ENCODE measurements at regions not wholly inside any gene's neighbourhood (a gene's known extent, or its start where the extent isn't known, plus 50 kb on each side); places are given as distances from the start of the nearest gene placed in this dataset.

DNA sequence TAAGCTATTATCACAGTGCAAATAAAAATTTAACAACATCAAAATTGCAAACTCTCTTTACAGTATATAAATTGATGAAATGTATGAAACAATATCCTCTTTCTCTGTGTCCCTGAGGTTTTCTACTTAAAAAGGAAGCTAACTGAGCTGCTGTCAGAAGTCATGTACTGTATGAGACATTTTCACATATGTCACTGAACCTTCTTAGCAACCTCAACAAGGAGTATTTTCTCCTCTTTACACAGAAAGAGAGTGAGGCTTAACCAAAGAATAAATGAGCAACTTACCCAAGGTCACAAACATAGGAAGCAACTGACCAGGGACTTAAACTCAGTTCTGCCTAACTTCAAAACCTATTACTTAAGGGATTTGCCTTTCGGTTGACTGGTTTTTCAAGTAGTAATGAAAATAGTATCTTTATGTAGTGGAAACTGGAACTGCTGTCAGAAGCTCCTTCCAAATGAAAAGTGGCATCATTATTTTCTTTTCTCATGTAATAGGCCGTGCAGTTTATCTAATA is 288.9 kb downstream of the LRRIQ3 start:
- POLR2A ChIA-PET: no interaction called here
- H3K27ac ChIP-seq: no peak overlapping the region
- no peak for TF ChIP-seq RARB (CRISPR knock-in tag; IDR thresholded peaks at IDR 0.05)
- no peak for TF ChIP-seq EHF (CRISPR knock-in tag; IDR thresholded peaks at IDR 0.05)
- no peak for TF ChIP-seq GATA3 (IDR thresholded peaks at IDR 0.05; ENCODE audit: borderline replicate concordance)
- no peak for TF ChIP-seq JUNB (IDR thresholded peaks at IDR 0.05)
- no peak for TF ChIP-seq POLR2AphosphoS2 (conservative IDR thresholded peaks at IDR 0.05; ENCODE audit: low read length)
- no peak for TF ChIP-seq EP300 (IDR thresholded peaks at IDR 0.05)
- TF ChIP-seq CTCF (IDR thresholded peaks at IDR 0.05): no peak
- no peak for TF ChIP-seq HDAC2 (IDR thresholded peaks at IDR 0.05)
- no peak for TF ChIP-seq BHLHE40 (IDR thresholded peaks at IDR 0.05; ENCODE audit: low read depth, low read length)
- no peak for TF ChIP-seq FOXS1 (CRISPR knock-in tag; IDR thresholded peaks at IDR 0.05)
- TF ChIP-seq RCOR1 (IDR thresholded peaks at IDR 0.05; ENCODE audit: low read depth, low read length): no peak
- TF ChIP-seq PHF8 (IDR thresholded peaks at IDR 0.05; ENCODE audit: borderline replicate concordance, low read depth): no peak
- no peak overlapping the region for H3K4me2 ChIP-seq
- 7% methylated on average over 2 of the region's 2 CpGs for WGBS (ENCODE audit: missing lambda C conversion rate)
- H3K9me3 ChIP-seq: no peaks in the 10 kb centered on the region
- no peak overlapping the region for H3K4me3 ChIP-seq
- H3K4me1 ChIP-seq: no peaks in the 10 kb centered on the region
- FAIRE-seq (no peak), ATAC-seq (no peak), DNase-seq (ENCODE audit: low read depth in 1 of 2, low spot score in 1 of 2) (no peak)
- CTCF ChIA-PET: no interaction called here

DNA sequence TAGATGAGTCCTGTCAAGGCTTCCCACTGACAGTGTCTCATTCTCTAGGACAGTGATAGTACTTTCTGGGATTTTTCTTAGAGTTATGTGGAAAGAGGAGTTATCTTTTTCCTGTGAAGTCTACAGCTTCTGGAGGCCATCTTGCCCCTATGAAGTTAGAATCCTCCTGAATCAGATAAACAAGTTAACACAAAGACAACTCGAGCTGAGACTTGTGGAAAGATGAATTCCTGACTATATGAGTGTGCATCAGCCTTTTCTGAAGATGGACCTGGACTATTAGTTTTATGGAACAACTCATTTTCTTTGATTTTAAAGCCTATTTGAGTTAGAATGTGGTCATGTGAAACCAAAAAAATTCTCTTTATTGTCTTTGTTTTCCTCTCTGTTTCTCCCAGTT is 290.9 kb downstream of the LRRIQ3 start:
- no peak for FAIRE-seq
- POLR2A ChIA-PET: no interaction called here

DNA sequence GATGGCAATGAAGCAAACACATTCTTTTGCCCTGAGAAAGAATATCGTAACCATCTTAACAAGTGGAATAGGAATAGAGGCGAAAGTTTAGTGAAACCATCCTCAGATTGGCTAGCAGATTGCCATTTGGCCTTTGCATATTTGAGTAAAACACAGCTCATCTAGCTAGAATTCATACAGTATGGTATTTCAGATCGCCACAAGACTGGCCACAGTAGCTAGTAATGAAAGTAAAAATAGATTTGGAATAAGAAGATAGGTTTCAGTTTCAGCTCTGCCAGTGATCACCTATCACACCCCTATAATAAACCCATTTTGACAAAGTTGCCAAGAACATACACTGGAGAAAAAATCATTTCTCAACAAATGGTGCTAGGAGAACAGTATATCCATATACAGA is 294.9 kb downstream of the LRRIQ3 start:
- no peak overlapping the region for H3K4me3 ChIP-seq
- no peak for TF ChIP-seq HDAC2 (IDR thresholded peaks at IDR 0.05)
- TF ChIP-seq POLR2AphosphoS2 (conservative IDR thresholded peaks at IDR 0.05; ENCODE audit: low read length): no peak
- TF ChIP-seq, protein P1, sequence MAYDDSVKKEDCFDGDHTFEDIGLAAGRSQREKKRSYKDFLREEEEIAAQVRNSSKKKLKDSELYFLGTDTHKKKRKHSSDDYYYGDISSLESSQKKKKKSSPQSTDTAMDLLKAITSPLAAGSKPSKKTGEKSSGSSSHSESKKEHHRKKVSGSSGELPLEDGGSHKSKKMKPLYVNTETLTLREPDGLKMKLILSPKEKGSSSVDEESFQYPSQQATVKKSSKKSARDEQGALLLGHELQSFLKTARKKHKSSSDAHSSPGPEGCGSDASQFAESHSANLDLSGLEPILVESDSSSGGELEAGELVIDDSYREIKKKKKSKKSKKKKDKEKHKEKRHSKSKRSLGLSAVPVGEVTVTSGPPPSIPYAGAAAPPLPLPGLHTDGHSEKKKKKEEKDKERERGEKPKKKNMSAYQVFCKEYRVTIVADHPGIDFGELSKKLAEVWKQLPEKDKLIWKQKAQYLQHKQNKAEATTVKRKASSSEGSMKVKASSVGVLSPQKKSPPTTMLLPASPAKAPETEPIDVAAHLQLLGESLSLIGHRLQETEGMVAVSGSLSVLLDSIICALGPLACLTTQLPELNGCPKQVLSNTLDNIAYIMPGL (CRISPR knock-in tag; IDR thresholded peaks at IDR 0.05; ENCODE audit: borderline replicate concordance): no peak
- no peak for TF ChIP-seq RAD21 (conservative IDR thresholded peaks at IDR 0.05 in 1 of 2, IDR thresholded peaks at IDR 0.05 in 1 of 2)
- no peak for TF ChIP-seq ZFP36 (IDR thresholded peaks at IDR 0.05; ENCODE audit: borderline replicate concordance, partially characterized antibody)
- no peak for TF ChIP-seq RCOR1 (IDR thresholded peaks at IDR 0.05; ENCODE audit: low read depth, low read length)
- no peak for TF ChIP-seq CHD2 (IDR thresholded peaks at IDR 0.05; ENCODE audit: low read length, partially characterized antibody)
- no peak for TF ChIP-seq CHD4 (IDR thresholded peaks at IDR 0.05; ENCODE audit: borderline replicate concordance)
- TF ChIP-seq RFX5 (IDR thresholded peaks at IDR 0.05): no peak
- no peak for TF ChIP-seq FOXS1 (CRISPR knock-in tag; IDR thresholded peaks at IDR 0.05)
- TF ChIP-seq NFE2L2 (conservative IDR thresholded peaks at IDR 0.05; ENCODE audit: low read length): no peak
- TF ChIP-seq CTCF (IDR thresholded peaks at IDR 0.05): no peak
- no peak for TF ChIP-seq POLR2A (IDR thresholded peaks at IDR 0.05; ENCODE audit: low read length)
- no peak for TF ChIP-seq KDM1A (IDR thresholded peaks at IDR 0.05; ENCODE audit: low read depth)
- no peak for TF ChIP-seq EHF (CRISPR knock-in tag; IDR thresholded peaks at IDR 0.05)
- TF ChIP-seq, protein P2, sequence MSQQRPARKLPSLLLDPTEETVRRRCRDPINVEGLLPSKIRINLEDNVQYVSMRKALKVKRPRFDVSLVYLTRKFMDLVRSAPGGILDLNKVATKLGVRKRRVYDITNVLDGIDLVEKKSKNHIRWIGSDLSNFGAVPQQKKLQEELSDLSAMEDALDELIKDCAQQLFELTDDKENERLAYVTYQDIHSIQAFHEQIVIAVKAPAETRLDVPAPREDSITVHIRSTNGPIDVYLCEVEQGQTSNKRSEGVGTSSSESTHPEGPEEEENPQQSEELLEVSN (IDR thresholded peaks at IDR 0.05; ENCODE audit: borderline replicate concordance, low read depth): no peak
- no peak overlapping the region for H3K4me2 ChIP-seq
- ChIA-PET CTCF (no interaction called here), POLR2A (no interaction called here)
- H3K9me3 ChIP-seq: no peaks in the 10 kb centered on the region
- 8% methylated on average over 3 of the region's 3 CpGs for WGBS (ENCODE audit: missing lambda C conversion rate)
- FAIRE-seq (no peak), DNase-seq (ENCODE audit: low read depth in 1 of 2, low spot score in 1 of 2) (no peak), ATAC-seq (no peak)
- no peaks in the 10 kb centered on the region for H3K4me1 ChIP-seq
- no peak overlapping the region for H3K27ac ChIP-seq

More for the DNA sequence above, 290.9 kb downstream of the LRRIQ3 start:
- 0% methylated on average over 1 of the region's 1 CpG for WGBS (ENCODE audit: missing lambda C conversion rate)
- no peak for DNase-seq (ENCODE audit: low read depth in 1 of 2, low spot score in 1 of 2)
- Histone ChIP-seq H3K4me1 (no peaks in the 10 kb centered on the region), H3K27ac (no peak overlapping the region), H3K9me3 (no peaks in the 10 kb centered on the region), H3K4me3 (no peak overlapping the region), H3K4me2 (no peak overlapping the region)
- CTCF ChIA-PET: no interaction called here
- TF ChIP-seq HOXA7 (CRISPR knock-in tag; IDR thresholded peaks at IDR 0.05): no peak
- no peak for TF ChIP-seq RCOR1 (IDR thresholded peaks at IDR 0.05; ENCODE audit: low read depth, low read length)
- no peak for TF ChIP-seq TFCP2L1 (CRISPR knock-in tag; IDR thresholded peaks at IDR 0.05)
- no peak for TF ChIP-seq CEBPB (IDR thresholded peaks at IDR 0.05)
- no peak for TF ChIP-seq POLR2AphosphoS2 (conservative IDR thresholded peaks at IDR 0.05; ENCODE audit: low read length)
- TF ChIP-seq RFX5 (IDR thresholded peaks at IDR 0.05): no peak
- no peak for TF ChIP-seq BHLHE40 (IDR thresholded peaks at IDR 0.05; ENCODE audit: low read depth, low read length)
- TF ChIP-seq ZFP36 (IDR thresholded peaks at IDR 0.05; ENCODE audit: borderline replicate concordance, partially characterized antibody): no peak
- TF ChIP-seq MYC (IDR thresholded peaks at IDR 0.05; ENCODE audit: borderline replicate concordance, low read length): no peak
- TF ChIP-seq FOSL2 (IDR thresholded peaks at IDR 0.05): no peak
- no peak for TF ChIP-seq FOSL2 (CRISPR knock-in tag; IDR thresholded peaks at IDR 0.05)
- ATAC-seq: no peak
